ENCODE measurements at regions not wholly inside any gene's neighbourhood (a gene's known extent, or its start where the extent isn't known, plus 50 kb on each side); places are given as distances from the start of the nearest gene placed in this dataset.

- TF ChIP-seq, protein P1, sequence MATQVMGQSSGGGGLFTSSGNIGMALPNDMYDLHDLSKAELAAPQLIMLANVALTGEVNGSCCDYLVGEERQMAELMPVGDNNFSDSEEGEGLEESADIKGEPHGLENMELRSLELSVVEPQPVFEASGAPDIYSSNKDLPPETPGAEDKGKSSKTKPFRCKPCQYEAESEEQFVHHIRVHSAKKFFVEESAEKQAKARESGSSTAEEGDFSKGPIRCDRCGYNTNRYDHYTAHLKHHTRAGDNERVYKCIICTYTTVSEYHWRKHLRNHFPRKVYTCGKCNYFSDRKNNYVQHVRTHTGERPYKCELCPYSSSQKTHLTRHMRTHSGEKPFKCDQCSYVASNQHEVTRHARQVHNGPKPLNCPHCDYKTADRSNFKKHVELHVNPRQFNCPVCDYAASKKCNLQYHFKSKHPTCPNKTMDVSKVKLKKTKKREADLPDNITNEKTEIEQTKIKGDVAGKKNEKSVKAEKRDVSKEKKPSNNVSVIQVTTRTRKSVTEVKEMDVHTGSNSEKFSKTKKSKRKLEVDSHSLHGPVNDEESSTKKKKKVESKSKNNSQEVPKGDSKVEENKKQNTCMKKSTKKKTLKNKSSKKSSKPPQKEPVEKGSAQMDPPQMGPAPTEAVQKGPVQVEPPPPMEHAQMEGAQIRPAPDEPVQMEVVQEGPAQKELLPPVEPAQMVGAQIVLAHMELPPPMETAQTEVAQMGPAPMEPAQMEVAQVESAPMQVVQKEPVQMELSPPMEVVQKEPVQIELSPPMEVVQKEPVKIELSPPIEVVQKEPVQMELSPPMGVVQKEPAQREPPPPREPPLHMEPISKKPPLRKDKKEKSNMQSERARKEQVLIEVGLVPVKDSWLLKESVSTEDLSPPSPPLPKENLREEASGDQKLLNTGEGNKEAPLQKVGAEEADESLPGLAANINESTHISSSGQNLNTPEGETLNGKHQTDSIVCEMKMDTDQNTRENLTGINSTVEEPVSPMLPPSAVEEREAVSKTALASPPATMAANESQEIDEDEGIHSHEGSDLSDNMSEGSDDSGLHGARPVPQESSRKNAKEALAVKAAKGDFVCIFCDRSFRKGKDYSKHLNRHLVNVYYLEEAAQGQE (IDR thresholded peaks at IDR 0.05; ENCODE audit: insufficient read depth in 1 of 2, low read depth in 2 of 2, low read length in 2 of 2): no peak
- no peak for TF ChIP-seq POLR2AphosphoS5 (IDR thresholded peaks at IDR 0.05; ENCODE audit: low read depth, low read length)
- no peak for TF ChIP-seq FOXP2 (optimal IDR thresholded peaks at IDR 0.05; ENCODE audit: borderline replicate concordance, extremely low read depth, extremely low read length, insufficient read depth)
- no peak for TF ChIP-seq SIN3A (IDR thresholded peaks at IDR 0.05; ENCODE audit: borderline replicate concordance, insufficient read depth, low read length)
- no peak for TF ChIP-seq TAF1 (IDR thresholded peaks at IDR 0.05; ENCODE audit: borderline replicate concordance, insufficient read depth, low read length)
Measured at GRCh38 chr7:67475293-67475692, 478.7 kb downstream of the TYW1 start.

DNA sequence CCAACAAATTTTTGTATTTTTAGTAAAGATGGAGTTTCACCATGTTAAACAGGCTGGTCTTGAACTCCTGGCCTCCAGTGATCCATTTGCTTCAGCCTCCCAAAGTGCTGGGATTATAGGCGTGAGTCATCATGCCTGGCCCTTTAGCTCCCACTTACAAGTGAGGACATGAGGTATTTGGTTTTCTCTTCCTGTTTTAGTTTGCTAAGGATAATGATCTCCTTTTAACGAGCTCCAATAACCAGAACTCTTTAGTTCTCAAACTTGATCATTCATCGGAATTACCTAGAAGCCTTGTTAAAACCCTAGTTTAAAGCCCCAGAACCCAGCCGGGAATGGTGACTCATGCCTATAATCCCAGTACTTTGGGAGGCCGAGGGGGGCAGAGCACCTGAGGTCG is 481.4 kb downstream of the TYW1 start:
- TF ChIP-seq, protein P1 (IDR thresholded peaks at IDR 0.05; ENCODE audit: insufficient read depth in 1 of 2, low read depth in 2 of 2, low read length in 2 of 2): no peak
- TF ChIP-seq SIN3A (IDR thresholded peaks at IDR 0.05; ENCODE audit: borderline replicate concordance, insufficient read depth, low read length) (no peak), TAF1 (IDR thresholded peaks at IDR 0.05; ENCODE audit: borderline replicate concordance, insufficient read depth, low read length) (no peak), FOXP2 (optimal IDR thresholded peaks at IDR 0.05; ENCODE audit: borderline replicate concordance, extremely low read depth, extremely low read length, insufficient read depth) (no peak), POLR2AphosphoS5 (IDR thresholded peaks at IDR 0.05; ENCODE audit: low read depth, low read length) (no peak)

DNA sequence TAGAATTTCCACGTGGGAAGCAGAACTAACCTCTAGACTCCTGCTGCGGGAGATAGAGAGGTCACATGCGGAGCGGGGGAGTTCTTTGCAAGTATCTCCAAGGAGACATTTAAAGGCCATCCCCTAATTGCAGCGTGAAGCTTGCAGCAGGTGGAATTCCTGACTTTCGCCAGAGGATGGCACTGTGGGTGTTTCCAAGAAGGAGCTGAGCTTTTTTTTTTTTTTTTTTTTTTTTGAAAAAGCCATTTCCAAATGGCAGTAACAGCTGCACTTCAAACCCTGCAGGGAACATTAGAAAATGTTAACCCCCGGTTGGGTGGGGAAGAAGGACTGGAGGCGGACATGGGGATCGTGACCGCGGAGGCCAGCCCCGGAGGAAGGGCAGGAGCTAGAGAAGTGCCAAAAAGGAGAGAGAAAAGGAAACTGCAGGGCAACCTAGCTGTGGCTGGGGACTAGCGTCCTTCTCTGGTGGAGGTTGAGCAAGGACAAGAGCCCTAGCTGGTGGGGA is 487.7 kb downstream of the TYW1 start:
- TF ChIP-seq FOXP2 (optimal IDR thresholded peaks at IDR 0.05; ENCODE audit: borderline replicate concordance, extremely low read depth, extremely low read length, insufficient read depth): no peak
- TF ChIP-seq POLR2AphosphoS5 (IDR thresholded peaks at IDR 0.05; ENCODE audit: low read depth, low read length): no peak
- TF ChIP-seq SIN3A (IDR thresholded peaks at IDR 0.05; ENCODE audit: borderline replicate concordance, insufficient read depth, low read length): no peak
- no peak for TF ChIP-seq TAF1 (IDR thresholded peaks at IDR 0.05; ENCODE audit: borderline replicate concordance, insufficient read depth, low read length)
- TF ChIP-seq, protein P1 (IDR thresholded peaks at IDR 0.05; ENCODE audit: insufficient read depth in 1 of 2, low read depth in 2 of 2, low read length in 2 of 2): no peak

DNA sequence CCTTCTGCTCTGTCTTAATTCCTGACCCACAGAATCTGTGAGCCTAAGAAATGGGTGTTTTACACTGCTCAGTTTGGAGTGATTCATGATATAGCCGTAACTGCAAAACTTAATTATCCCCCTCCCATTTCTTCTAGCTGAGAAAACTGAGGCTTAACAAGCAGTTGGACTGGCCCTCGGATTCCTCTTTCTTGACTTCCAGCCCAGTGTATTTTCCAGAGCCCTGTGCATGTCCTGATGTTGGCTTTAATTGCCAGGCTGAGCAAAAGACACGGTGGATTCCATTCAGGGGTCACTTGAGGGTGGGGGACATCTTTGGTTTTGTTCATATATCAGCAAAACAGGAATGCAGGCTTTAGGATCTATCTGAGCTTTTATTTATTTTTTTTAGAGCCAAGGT is 489.8 kb downstream of the TYW1 start:
- TF ChIP-seq FOXP2 (optimal IDR thresholded peaks at IDR 0.05; ENCODE audit: borderline replicate concordance, extremely low read depth, extremely low read length, insufficient read depth): no peak
- TF ChIP-seq TAF1 (IDR thresholded peaks at IDR 0.05; ENCODE audit: borderline replicate concordance, insufficient read depth, low read length): no peak
- no peak for TF ChIP-seq SIN3A (IDR thresholded peaks at IDR 0.05; ENCODE audit: borderline replicate concordance, insufficient read depth, low read length)
- TF ChIP-seq POLR2AphosphoS5 (IDR thresholded peaks at IDR 0.05; ENCODE audit: low read depth, low read length): no peak

DNA sequence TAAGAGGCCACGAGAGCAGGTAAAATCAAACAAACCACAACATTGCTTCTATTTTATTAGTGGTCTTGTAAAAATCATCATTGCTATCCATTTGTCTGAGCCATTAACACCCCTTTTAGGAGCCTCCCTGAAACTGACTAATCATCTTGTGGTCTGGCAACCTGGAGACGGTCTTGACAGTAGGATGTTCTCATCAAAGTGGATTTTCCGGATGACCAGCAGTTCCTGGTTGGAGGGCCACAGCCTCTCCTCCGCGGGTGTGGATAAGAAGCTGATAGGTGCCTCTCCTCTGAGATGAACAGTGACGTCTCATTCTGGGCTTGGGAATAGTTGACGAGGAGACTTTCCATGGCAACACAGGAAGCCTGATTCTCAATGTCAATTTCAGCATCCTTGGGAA is 490.7 kb downstream of the TYW1 start:
- TF ChIP-seq FOXP2 (optimal IDR thresholded peaks at IDR 0.05; ENCODE audit: borderline replicate concordance, extremely low read depth, extremely low read length, insufficient read depth): no peak
- TF ChIP-seq TAF1 (IDR thresholded peaks at IDR 0.05; ENCODE audit: borderline replicate concordance, insufficient read depth, low read length): no peak
- TF ChIP-seq, protein P1 (IDR thresholded peaks at IDR 0.05; ENCODE audit: insufficient read depth in 1 of 2, low read depth in 2 of 2, low read length in 2 of 2): no peak
- no peak for TF ChIP-seq POLR2AphosphoS5 (IDR thresholded peaks at IDR 0.05; ENCODE audit: low read depth, low read length)
- no peak for TF ChIP-seq SIN3A (IDR thresholded peaks at IDR 0.05; ENCODE audit: borderline replicate concordance, insufficient read depth, low read length)

All from PFSK-1 (cell line).